Pancreas (tissue), 10 donors: ENCODE measurements at regions not wholly inside any gene's neighbourhood (a gene's known extent, or its start where the extent isn't known, plus 50 kb on each side); places are given as distances from the start of the nearest gene placed in this dataset.

Experiments
- ATAC-seq, 4 donors: fragments of 200-7000 bp; cut with Tn5 transposase; one replicate each; pipeline versions ENCODE4 v1.8.0 to v1.9.1; 2020; ENCODE audit warnings: mild to moderate bottlenecking in 4 of 4, moderate library complexity in 4 of 4
- DNase-seq, 6 donors: peaks; one replicate each; pipeline ENCODE4 v3.0.0-alpha.2; 2020
- FAIRE-seq: peaks from 2 replicates; lab custom pipeline; 2012; peaks lifted over from hg19 to GRCh38; lab: Jason Lieb, UNC
- H3K27ac ChIP-seq, 4 donors: fragments of 200-600 bp; sonication (generic); 1 replicate in 3 of 4; 2 replicates in 1 of 4; pipeline versions ENCODE4 v1.5.0 to v1.8.0; 2020
- H3K27me3 ChIP-seq, 4 donors: fragments of 200-600 bp; one replicate each; pipeline ENCODE4 v1.8.0; 2021
- H3K36me3 ChIP-seq, 3 donors: fragments of 200-600 bp; sonication (generic) in 1 of 3; one replicate each; pipeline versions ENCODE4 v1.5.0 to v1.8.0; 2020 to 2021
- H3K4me1 ChIP-seq, 3 donors: fragments of 200-600 bp; one replicate each; pipeline ENCODE4 v1.8.0; 2021
- H3K4me3 ChIP-seq, 4 donors: fragments of 200-600 bp; sonication (generic) in 2 of 4; one replicate each; pipeline versions ENCODE4 v1.5.0 to v1.8.0; 2020 to 2021
- H3K9me3 ChIP-seq, 4 donors: fragments of 200-600 bp; one replicate each; pipeline ENCODE4 v1.8.0; 2021
- CTCF ChIP-seq, 4 donors: fragments of 200-600 bp; sonication (generic) in 3 of 4; IDR thresholded peaks; one replicate each; pipeline versions ENCODE4 v1.5.0 to v1.8.0; 2021; ENCODE audit warnings: antibody characterized with exemption in 4 of 4
- WGBS, 2 donors: extraction: QIAGEN DNeasy Blood & Tissue Kit; methylation state at CpG; one replicate each; pipeline ENCODE4 v1.1.7; 2013; 5-methylcytosine and 5-hydroxymethylcytosine counted together
- intact Hi-C, 3 donors: fragments of 100-400 bp; cut with DNase I; formaldehyde crosslinking; loops; one replicate each; pipeline versions ENCODE4 v1.11.1 to v1.14.2; 2022
- donor health status: healthy with polysubstance abuse.
- donor health status: DM: no; HTN: no; CAD: no; lungs with moderate emphysema.
- donor health status: DM: no; HTN: no; CAD: no.
- donor health status: control.
- donor health status: control.
- donor health status: Bipolar disorder and iron deficiency.
- donor health status: DM: yes; HTN: yes; CAD: no.
- donor health status: DM: no; HTN: no; CAD: no.
- donor health status: DM: no; HTN: no; CAD: no.
- donor health status: DM: yes; HTN: yes; CAD: no.

GRCh38 chr3:53994986-53995603, 103.4 kb upstream of the SELENOK start:
- H3K4me3 ChIP-seq, result no peak overlapping the region
- no peak for DNase-seq
- no peak overlapping the region for H3K27ac ChIP-seq
- 68 to 73% methylated on average over 9 of the region's 9 CpGs for WGBS, 2 donors
- FAIRE-seq, result no peak
- no peak for TF ChIP-seq CTCF (IDR thresholded peaks at IDR 0.05)
- H3K9me3 ChIP-seq, result no peaks in the 10 kb centered on the region
- intact Hi-C loops, result no loop called here
- H3K27me3 ChIP-seq, result peaks cover 0 to 5% (median 0%) of the 10 kb centered on the region in 4 donors
- H3K4me1 ChIP-seq, result peaks cover 3 to 6% (median 4%) of the 10 kb centered on the region in 3 donors
- ATAC-seq, result no peak
- no peaks in the 10 kb centered on the region for H3K36me3 ChIP-seq

GRCh38 chr3:53991240-53991639, 99.6 kb upstream of the SELENOK start:
- intact Hi-C loops, result no loop called here
- Histone ChIP-seq H3K9me3 (no peaks in the 10 kb centered on the region), H3K27ac (no peak overlapping the region), H3K4me1 (no peaks in the 10 kb centered on the region), H3K36me3 (no peaks in the 10 kb centered on the region), H3K4me3 (no peak overlapping the region), H3K27me3 (no peaks in the 10 kb centered on the region)
- 74 to 79% methylated on average over 2 of the region's 2 CpGs for WGBS, 2 donors
- ATAC-seq (no peak), DNase-seq (no peak), FAIRE-seq (no peak)
- TF ChIP-seq CTCF (IDR thresholded peaks at IDR 0.05), result no peak

GRCh38 chr3:53989946-53990345, 98.3 kb upstream of the SELENOK start:
- FAIRE-seq, result no peak

GRCh38 chr3:53989451-53989850, 97.8 kb upstream of the SELENOK start:
- H3K4me3 ChIP-seq, result no peak overlapping the region
- no peak overlapping the region for H3K27ac ChIP-seq
- intact Hi-C loops, result no loop called here
- H3K9me3 ChIP-seq, result no peaks in the 10 kb centered on the region
- H3K4me1 ChIP-seq, result no peaks in the 10 kb centered on the region
- ATAC-seq (no peak), FAIRE-seq (no peak), DNase-seq (no peak)
- WGBS, 2 donors, result 39 to 42% methylated on average over 4 of the region's 4 CpGs
- no peak for TF ChIP-seq CTCF (IDR thresholded peaks at IDR 0.05)
- H3K36me3 ChIP-seq, result no peaks in the 10 kb centered on the region
- no peaks in the 10 kb centered on the region for H3K27me3 ChIP-seq

More at GRCh38 chr3:53989946-53990345, 98.3 kb upstream of the SELENOK start:
- H3K4me1 ChIP-seq, result no peaks in the 10 kb centered on the region
- H3K4me3 ChIP-seq, result no peak overlapping the region
- no peaks in the 10 kb centered on the region for H3K9me3 ChIP-seq
- intact Hi-C loops, result no loop called here
- 71 to 78% methylated on average over 7 of the region's 7 CpGs for WGBS, 2 donors
- DNase-seq, result no peak
- H3K27ac ChIP-seq, result no peak overlapping the region
- TF ChIP-seq CTCF (IDR thresholded peaks at IDR 0.05), result no peak
- H3K27me3 ChIP-seq, result no peaks in the 10 kb centered on the region
- no peaks in the 10 kb centered on the region for H3K36me3 ChIP-seq
- no peak for ATAC-seq

- Histone ChIP-seq H3K4me1 (no peaks in the 10 kb centered on the region), H3K27ac (no peak overlapping the region), H3K27me3 (no peaks in the 10 kb centered on the region), H3K4me3 (no peak overlapping the region), H3K36me3 (no peaks in the 10 kb centered on the region), H3K9me3 (no peaks in the 10 kb centered on the region)
- no peak for TF ChIP-seq CTCF (IDR thresholded peaks at IDR 0.05)
- FAIRE-seq, result no peak
- no peak for DNase-seq
- intact Hi-C loops, result no loop called here
- no peak for ATAC-seq
- 42 to 43% methylated on average over 3 of the region's 3 CpGs for WGBS, 2 donors
These were observed 86.7 kb upstream of the SELENOK start for GRCh38 chr3:53978386-53978785.
